ENCODE measurements at regions not wholly inside any gene's neighbourhood (a gene's known extent, or its start where the extent isn't known, plus 50 kb on each side); places are given as distances from the start of the nearest gene placed in this dataset.
A peak's percentile ranks its signal among the peaks of the same experiment; 100 is the strongest.

- TF ChIP-seq PATZ1 (CRISPR knock-in tag; IDR thresholded peaks at IDR 0.05; ENCODE audit: borderline replicate concordance) (no peak), CSRNP3 (CRISPR knock-in tag; IDR thresholded peaks at IDR 0.05) (no peak), PPARA (CRISPR knock-in tag; IDR thresholded peaks at IDR 0.05; ENCODE audit: borderline replicate concordance) (no peak), ZNF565 (CRISPR knock-in tag; conservative IDR thresholded peaks at IDR 0.05; ENCODE audit: low read depth) (no peak), ARNTL (CRISPR knock-in tag; IDR thresholded peaks at IDR 0.05; ENCODE audit: borderline replicate concordance, low read depth) (no peak)
- no peak for ATAC-seq
Measured at GRCh38 chr3:170749185-170749584, 120.8 kb downstream of the RPL22L1 start.

GRCh38 chr3:170746175-170746942 lies 123.6 kb downstream of the RPL22L1 start:
- no peak for TF ChIP-seq CSRNP3 (CRISPR knock-in tag; IDR thresholded peaks at IDR 0.05)
- no peak for TF ChIP-seq ZFP30 (CRISPR knock-in tag; IDR thresholded peaks at IDR 0.05)
- no peak for TF ChIP-seq ESRRG (CRISPR knock-in tag; IDR thresholded peaks at IDR 0.05)
- no peak for TF ChIP-seq SNAI2 (CRISPR knock-in tag; IDR thresholded peaks at IDR 0.05)
- no peak for TF ChIP-seq ISL1 (CRISPR knock-in tag; IDR thresholded peaks at IDR 0.05)
- TF ChIP-seq ARNTL (CRISPR knock-in tag; IDR thresholded peaks at IDR 0.05; ENCODE audit: borderline replicate concordance, low read depth) = no peak
- TF ChIP-seq PPARA (CRISPR knock-in tag; IDR thresholded peaks at IDR 0.05; ENCODE audit: borderline replicate concordance) = no peak
- no peak for TF ChIP-seq PATZ1 (CRISPR knock-in tag; IDR thresholded peaks at IDR 0.05; ENCODE audit: borderline replicate concordance)
- TF ChIP-seq ZFP3 (CRISPR knock-in tag; IDR thresholded peaks at IDR 0.05) = no peak
- no peak for TF ChIP-seq CREB5 (CRISPR knock-in tag; IDR thresholded peaks at IDR 0.05; ENCODE audit: low read depth)
- no peak for TF ChIP-seq POU6F1 (CRISPR knock-in tag; IDR thresholded peaks at IDR 0.05; ENCODE audit: borderline replicate concordance, low read depth)
- no peak for ATAC-seq

- ATAC-seq = peak; percentile 67
- TF ChIP-seq POU6F1 (CRISPR knock-in tag; IDR thresholded peaks at IDR 0.05; ENCODE audit: borderline replicate concordance, low read depth) (0 out of 2 replicates have a peak, but pooled peaks have one; percentile 58), ISL1 (CRISPR knock-in tag; IDR thresholded peaks at IDR 0.05) (peak; percentile 89), CSDC2 (CRISPR knock-in tag; IDR thresholded peaks at IDR 0.05) (no peak)
Measured at GRCh38 chr3:170745211-170745718, 124.7 kb downstream of the RPL22L1 start.

Data from SK-N-SH treated with all-trans-retinoic acid at 6 μM for 48 hours (cell line).